ENCODE measurements at regions not wholly inside any gene's neighbourhood (a gene's known extent, or its start where the extent isn't known, plus 50 kb on each side); places are given as distances from the start of the nearest gene placed in this dataset.

DNA sequence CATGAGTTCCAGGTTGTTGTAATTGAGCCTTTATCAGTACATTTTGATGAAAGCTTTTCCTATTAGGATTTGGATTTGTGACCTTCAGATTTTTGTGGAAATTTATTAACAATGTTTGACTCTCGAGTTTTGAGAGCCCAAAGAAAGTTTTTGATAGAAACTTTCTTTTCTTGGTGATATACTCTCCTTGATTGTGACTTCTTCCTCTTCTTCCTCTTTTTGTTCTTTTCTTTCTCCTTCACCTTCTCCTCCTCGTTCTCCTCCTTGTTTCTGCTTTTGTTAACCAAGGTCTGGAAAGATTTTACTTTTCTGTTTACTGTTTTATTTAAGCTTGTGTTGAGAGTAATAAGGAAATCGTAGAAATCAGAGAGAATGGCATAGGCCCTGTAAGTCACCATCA is 182.4 kb downstream of the TRIM27 start:
- DNase-seq, result no peak

DNA sequence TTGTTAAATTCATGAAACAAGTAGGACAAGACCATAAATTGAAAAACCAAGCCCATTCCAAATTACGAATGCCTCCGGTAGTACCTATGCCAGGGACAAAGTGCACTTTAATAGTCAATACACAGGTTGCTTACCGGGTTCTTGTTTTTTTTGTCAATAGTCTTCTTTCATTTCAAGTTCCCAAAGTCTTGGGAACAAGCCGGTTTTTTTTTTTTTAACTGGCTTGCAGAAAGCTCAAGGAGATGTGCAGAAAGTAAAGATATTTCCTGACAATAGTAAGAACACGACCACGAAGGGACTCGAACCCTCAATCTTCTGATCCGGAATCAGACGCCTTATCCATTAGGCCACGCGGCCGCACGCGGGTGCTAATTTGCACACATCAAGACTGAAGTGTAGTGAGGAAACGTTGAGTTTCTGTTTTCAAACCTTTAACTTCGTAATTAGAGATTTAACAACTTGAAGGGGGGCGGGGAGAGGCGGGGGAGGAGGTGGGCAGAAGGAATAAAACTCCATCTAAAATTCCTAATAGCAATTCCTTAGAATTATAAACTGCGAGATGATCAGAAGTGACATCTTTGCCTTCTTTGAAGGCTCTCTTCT is 181.0 kb downstream of the TRIM27 start:
- DNase-seq, result no peak

GRCh38 chr6:28743271-28743789 is 180.5 kb downstream of the TRIM27 start:
- no peak for DNase-seq

- DNase-seq, result no peak
These were observed 176.6 kb downstream of the TRIM27 start for GRCh38 chr6:28747083-28747630.

DNA sequence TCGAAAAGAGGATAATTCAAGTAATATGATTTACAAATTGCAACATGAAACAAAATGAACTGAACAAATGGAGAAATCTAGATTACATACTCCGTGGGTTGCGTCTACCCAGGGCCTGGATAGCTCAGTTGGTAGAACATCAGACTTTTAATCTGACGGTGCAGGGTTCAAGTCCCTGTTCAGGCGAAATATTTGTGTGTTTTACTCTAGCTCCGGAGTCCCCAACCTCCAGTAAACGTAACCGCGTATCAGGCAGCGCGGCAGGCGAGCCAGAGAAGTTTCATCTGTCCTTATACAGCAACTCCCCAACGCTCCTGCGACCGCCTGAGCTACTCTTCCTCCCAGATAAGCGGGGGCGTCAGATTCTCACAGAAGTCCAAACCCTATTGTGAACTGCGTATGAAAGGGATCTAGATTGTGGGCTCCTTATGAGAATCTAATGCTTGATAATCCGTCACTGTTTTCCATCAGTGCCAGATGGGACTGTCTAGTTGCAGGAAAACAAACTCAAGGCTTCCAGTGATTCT is 176.1 kb downstream of the TRIM27 start:
- no peak for DNase-seq

DNA sequence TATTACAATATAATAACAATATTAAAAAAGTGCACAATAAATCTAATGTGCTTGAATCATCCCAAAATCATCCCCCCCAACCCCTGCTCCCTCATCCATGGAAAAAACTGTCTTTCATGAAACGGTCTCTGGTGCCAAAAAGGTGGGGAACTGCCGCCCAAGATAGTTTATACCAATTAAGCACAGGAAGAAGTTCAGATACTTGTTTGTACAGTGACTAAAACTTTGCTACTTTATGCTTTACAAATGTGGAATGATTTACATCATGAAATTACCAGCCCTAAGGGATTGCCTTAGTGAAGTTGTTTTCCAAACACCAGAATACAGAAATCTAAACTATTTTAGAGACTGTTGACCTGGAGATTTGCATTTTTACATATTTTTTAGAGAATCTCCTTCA is 175.6 kb downstream of the TRIM27 start:
- no peak for DNase-seq

- DNase-seq, result no peak
These were observed 172.8 kb downstream of the TRIM27 start for GRCh38 chr6:28750926-28751458.

DNA sequence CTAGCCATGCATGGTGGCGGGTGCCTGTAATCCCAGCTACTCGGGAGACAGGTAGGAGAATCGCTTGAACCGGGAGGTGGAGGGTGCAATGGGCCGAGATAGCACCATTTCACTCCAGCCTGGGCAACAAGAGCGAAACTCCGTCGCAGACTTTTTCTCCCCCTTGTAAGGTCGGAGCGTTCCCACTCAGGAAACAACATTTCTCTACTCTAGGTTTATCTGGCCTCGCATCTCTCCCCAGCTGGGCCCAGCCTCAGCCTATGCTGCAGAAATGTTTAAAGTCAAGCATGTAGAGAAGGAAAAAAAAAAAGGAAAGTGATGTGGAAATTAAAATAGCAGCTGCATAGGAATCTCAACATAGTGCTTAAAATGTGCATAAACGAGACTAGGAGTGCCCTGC is 172.3 kb downstream of the TRIM27 start:
- no peak for DNase-seq

DNA sequence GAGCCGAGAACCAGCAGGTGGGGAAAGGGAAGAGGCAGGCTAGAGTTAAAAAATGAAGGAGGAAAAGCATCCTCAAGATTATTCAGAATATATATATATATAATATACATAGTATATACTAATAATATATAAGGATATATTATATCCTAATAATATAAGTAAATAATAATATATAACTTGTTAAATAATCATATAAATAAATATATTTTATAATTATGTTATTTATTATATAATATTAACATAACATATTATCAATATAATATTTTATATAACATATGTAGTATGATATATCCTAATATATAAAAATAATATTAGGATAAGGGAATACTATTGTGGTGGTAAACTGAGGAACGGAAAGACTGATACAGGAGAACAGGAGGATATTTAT is 171.8 kb downstream of the TRIM27 start:
- no peak for DNase-seq

GRCh38 chr6:28757429-28758045 is 166.2 kb downstream of the TRIM27 start:
- no peak for DNase-seq

- no peak for DNase-seq
These were observed 165.6 kb downstream of the TRIM27 start for GRCh38 chr6:28758046-28758817.

DNA sequence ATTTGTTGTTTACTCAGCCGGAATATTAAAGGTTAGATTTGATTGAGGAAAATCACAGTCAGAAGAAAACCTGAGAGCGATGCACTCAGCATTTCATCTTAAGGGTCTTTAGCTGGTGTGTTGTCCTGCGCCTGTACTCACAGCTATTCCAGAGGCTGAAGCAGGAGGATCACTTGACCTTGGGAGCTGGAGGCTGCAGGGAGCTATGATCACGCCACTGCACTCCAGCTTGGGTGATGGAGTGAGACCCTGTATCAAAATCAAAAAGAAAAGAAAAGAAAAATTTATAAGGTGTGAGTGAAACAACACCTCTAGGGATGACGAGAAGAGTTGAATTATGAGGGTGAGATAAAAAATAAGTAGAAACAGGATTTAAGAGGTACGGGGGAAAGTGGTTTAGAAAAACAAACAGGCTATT is 165.0 kb downstream of the TRIM27 start:
- DNase-seq, result no peak

- DNase-seq, result no peak
These were observed 159.6 kb downstream of the TRIM27 start for GRCh38 chr6:28764014-28764723.

DNA sequence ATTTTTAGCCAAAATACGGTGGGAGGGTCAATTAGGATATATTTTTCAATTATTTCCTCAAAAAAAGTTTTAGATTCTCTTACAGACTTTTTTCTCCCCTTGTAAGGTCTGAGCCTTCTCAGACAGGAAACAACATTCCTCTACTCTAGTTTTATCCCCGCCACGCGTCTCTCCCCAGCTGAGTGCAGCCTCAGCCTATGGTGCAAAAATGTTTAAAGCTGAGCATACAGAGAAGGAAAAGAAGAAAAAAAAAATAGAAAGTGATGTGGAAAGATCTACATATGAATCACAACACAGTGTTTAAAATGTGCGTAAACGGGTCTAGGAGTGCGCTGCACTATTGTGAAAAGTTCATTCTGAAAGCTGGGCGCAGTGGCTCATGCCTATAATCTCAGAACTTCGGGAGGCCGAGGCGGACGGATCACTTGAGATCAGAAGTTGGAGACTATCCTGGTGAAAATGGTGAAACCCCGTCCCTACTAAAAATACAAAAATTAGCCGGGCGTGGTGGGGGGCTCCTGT is 159.0 kb downstream of the TRIM27 start:
- no peak for DNase-seq

DNA sequence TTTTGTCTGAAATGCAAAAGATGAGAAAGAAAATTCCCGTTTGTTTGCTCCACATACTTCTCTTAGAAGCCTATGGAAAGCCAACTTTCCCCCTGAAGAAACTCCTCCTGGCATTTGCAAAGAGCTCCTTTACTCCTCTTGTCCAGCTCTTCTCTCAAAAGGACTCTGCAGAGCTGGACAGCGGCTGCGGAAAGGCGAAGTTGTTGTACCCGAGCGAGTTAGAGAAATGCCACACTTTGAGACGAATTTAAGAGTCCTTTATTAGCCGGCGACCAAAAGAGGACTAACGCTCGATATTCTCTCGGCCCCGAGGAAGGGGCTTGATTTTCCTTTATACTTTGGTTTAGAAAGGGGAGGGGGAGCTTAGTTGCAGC is 157.8 kb downstream of the TRIM27 start:
- no peak for DNase-seq

DNA sequence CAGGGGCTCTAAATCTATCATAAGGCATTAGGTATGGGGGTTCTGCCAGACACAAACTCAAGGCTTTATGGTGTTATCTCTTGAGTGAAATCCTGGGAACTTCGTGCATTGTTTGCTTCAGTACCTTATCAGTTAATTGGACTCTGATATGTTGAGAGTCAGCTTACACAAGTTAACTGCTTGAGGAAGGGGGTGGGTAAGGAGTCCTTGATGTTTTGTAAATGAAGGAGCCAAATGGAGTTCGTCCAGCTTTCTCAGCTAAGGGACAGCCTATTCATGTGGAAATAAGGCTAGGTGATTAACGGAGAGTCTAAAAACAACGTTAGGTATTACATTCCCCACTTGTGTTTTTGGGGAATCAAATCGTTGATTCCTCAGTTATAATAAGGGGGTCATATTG is 157.4 kb downstream of the TRIM27 start:
- no peak for DNase-seq

- DNase-seq, result no peak
These were observed 156.7 kb downstream of the TRIM27 start for GRCh38 chr6:28767133-28767532.

DNA sequence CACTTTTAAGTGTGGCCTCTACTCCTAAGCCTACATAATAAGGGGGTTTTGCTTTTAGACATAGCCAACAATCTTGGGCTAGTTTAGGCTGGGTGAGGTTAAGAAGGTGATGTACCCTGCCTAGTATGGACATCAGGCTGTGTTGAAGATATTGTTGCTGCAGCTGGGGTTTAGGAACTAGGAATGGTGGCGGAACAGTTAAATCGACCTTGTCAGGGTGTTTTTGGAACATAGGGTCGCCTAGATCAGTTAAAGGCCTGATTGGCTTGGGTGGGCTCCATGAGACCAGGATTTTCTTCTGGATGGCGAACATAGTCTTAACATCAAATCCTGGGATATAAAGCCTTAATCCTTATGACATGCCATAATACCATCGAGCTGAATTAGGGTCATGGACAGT is 156.1 kb downstream of the TRIM27 start:
- DNase-seq, result no peak

DNA sequence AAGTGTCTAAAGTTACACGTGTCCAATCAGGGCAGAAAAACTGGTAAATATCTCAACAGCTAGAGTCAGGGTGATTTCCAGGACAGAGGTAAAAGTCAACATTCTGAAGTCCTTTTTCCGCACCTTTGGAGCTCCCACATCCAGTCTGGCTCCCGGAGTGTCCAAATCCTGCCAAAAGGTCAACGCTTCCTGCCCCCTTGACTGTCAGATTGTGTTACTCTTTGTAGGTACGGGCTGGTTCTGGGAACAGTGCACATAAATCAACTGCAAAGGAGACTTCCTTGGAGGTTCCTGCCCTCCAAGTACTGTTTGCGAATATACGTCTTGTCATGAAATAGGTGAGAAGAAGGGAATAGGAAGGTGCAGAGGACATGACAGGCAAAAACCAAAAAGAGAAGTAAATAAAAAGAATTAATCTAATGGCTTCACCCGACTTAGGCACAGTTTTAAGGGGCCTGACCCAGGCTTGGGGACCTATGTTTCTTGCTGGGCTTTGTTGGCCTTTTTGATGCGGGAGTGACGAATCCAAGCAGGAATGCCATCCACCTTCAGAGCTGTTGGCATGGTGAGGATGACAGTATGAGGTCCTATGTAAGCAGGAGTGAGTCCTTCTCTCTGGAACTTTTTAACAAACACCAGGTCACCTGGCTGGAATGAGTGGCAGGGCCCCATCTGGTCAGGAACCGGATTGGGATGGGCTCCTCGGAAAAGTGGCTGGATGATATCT is 155.4 kb downstream of the TRIM27 start:
- DNase-seq, result no peak

DNA sequence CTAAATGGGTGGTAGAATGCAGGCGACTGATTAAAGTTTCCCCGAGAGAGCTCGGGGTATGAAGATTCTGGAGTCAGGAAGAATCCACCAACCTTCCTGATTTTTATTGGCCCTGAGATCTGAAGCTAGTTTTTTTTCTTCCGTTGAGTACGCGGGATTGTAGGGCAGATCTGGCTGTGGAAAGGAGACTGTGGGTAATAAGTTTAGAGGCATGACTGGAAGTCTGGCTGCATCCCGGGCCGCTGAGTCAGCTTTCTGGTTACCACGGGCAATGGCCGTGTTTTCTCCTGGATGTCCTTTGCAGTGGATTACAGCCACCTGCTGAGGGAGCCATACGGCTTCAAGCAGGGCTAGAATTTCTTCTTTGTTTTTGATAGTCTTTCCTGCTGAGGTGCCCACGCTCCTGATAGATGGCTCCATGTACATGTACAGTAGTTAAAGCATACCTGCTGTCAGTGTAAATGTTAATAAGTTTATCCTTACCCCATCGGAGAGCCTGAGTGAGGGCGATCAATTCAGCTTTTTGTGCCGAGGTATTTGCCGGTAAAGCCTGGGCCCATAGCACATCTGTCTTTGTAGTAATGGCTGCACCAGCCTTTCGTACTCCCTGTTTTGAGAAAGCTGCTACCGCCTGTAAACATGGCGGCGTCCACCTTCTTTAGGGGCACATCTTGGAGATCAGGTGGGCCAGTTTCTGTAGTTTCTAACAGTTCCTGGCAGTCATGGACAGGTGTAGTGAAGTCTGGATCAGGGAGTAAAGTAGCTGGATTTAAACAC is 154.0 kb downstream of the TRIM27 start:
- no peak for DNase-seq

- no peak for DNase-seq
These were observed 153.1 kb downstream of the TRIM27 start for GRCh38 chr6:28770732-28771131.
